ENCODE measurements at regions not wholly inside any gene's neighbourhood (a gene's known extent, or its start where the extent isn't known, plus 50 kb on each side); places are given as distances from the start of the nearest gene placed in this dataset.

DNA sequence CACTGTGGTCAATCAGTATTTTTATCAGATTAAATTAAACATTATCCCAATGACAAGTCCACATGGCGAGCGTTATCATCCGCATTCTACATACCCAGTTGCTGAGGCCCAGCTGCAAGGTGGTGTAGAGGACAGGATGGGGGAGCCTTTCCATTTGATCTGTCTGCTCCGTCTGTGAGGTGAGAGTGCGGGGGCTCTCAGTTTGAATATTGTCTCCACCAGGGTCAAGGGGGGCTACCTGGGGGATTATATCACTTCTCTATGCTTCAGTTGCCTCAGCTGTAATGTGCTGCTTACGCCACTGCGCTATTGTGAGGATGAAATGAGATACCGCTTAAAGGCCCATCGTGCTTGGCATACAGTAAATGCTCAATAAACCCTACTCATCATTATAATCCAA is 1106.0 kb downstream of the BCL11B start:
- POLR2A ChIA-PET (ENCODE audit: unreplicated experiment) = no interaction called here

More for the DNA sequence above, 1106.0 kb downstream of the BCL11B start:
- Histone ChIP-seq H2BK120ac (ENCODE audit: low read depth, low read length) (no peak overlapping the region), H3K4me3 (ENCODE audit: insufficient read depth, low read depth, low read length) (no peak overlapping the region), H3K36me3 (ENCODE audit: control insufficient read depth, insufficient read depth, low read length) (no peaks in the 10 kb centered on the region), H3K27ac (ENCODE audit: insufficient read depth, low read length) (no peak overlapping the region), H4K5ac (ENCODE audit: low read depth, low read length) (no peak overlapping the region), H3K23ac (ENCODE audit: low read depth, low read length) (no peak overlapping the region), H3K9me3 (ENCODE audit: control insufficient read depth, insufficient read depth, low read length) (peaks cover 41% of the 10 kb centered on the region), H4K8ac (ENCODE audit: low read depth in 2 of 2, low read length in 2 of 2) (no peak overlapping the region), H3K4ac (ENCODE audit: low read depth, low read length) (no peak overlapping the region), H3K27me3 (ENCODE audit: control insufficient read depth, insufficient read depth, low read length) (no peaks in the 10 kb centered on the region), H3K4me2 (ENCODE audit: low read depth, low read length) (no peak overlapping the region), H3K4me1 (ENCODE audit: control insufficient read depth, insufficient read depth, low read length) (no peaks in the 10 kb centered on the region), H4K20me1 (ENCODE audit: insufficient read depth, low read length) (no peaks in the 10 kb centered on the region), H3K9me1 (ENCODE audit: insufficient read depth, low read length) (no peaks in the 10 kb centered on the region), H2BK20ac (ENCODE audit: low read depth, low read length) (no peak overlapping the region), H3K9ac (ENCODE audit: low read depth, low read length) (no peak overlapping the region), H2BK5ac (ENCODE audit: low read depth, low read length, poor library complexity, severe bottlenecking) (no peak overlapping the region), H2BK15ac (ENCODE audit: low read depth, low read length) (no peak overlapping the region), H3K18ac (ENCODE audit: low read depth, low read length) (no peak overlapping the region), H3K79me1 (ENCODE audit: low read depth in 1 of 2, low read length in 2 of 2) (no peaks in the 10 kb centered on the region), H2AFZ (replicated peaks; ENCODE audit: low read length, poor library complexity) (no peak overlapping the region), H4K91ac (ENCODE audit: insufficient read depth, low read depth, low read length) (no peak overlapping the region), H3K56ac (ENCODE audit: extremely low read depth, insufficient read depth, low read length) (no peak overlapping the region), H2AK5ac (ENCODE audit: low read depth, low read length) (no peak overlapping the region), H2AK9ac (replicated peaks; ENCODE audit: low read depth, low read length, poor library complexity) (no peak overlapping the region), H3K14ac (replicated peaks; ENCODE audit: low read depth, low read length) (no peak overlapping the region)
- ATAC-seq (ENCODE audit: low read depth) = no peak
- no peak for DNase-seq
- intact Hi-C loops (cut with micrococcal nuclease) (no loop called here), in situ Hi-C loops (cut with MboI; ENCODE audit: low sequenced_read_pairs) (no loop called here), dilution Hi-C loops (cut with HindIII; ENCODE audit: low sequenced_read_pairs, unreplicated experiment) (no loop called here)
- BruUV-seq (replicated peaks) = no TSS peak
- CTCF ChIA-PET = no interaction called here
- TF ChIP-seq SMC3 (IDR thresholded peaks at IDR 0.05; ENCODE audit: low read depth, low read length) (no peak), MAZ (IDR thresholded peaks at IDR 0.05; ENCODE audit: borderline replicate concordance, low read depth, low read length) (no peak), CEBPB (IDR thresholded peaks at IDR 0.05; ENCODE audit: low read depth, low read length) (no peak), POLR2A (IDR thresholded peaks at IDR 0.05; ENCODE audit: low read depth, low read length) (no peak), MXI1 (IDR thresholded peaks at IDR 0.05; ENCODE audit: borderline replicate concordance, low read depth, low read length) (no peak), MAFK (IDR thresholded peaks at IDR 0.05; ENCODE audit: low read depth, low read length) (no peak)
- TF ChIP-seq, protein P1, sequence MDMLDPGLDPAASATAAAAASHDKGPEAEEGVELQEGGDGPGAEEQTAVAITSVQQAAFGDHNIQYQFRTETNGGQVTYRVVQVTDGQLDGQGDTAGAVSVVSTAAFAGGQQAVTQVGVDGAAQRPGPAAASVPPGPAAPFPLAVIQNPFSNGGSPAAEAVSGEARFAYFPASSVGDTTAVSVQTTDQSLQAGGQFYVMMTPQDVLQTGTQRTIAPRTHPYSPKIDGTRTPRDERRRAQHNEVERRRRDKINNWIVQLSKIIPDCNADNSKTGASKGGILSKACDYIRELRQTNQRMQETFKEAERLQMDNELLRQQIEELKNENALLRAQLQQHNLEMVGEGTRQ (IDR thresholded peaks at IDR 0.05; ENCODE audit: low read depth, low read length) = no peak
- 83% methylated on average over 2 of the region's 9 CpGs; no CpG with 5 or more reads in 1 of the 2 experiments for WGBS, 2 experiments (ENCODE audit: extremely low coverage in 2 of 2, insufficient read length in 1 of 2)

Data from IMR-90 (cell line).